HTR-8/SVneo (cell line): ENCODE measurements at regions not wholly inside any gene's neighbourhood (a gene's known extent, or its start where the extent isn't known, plus 50 kb on each side); places are given as distances from the start of the nearest gene placed in this dataset.
"Not testable (repeated sequence)": the region's sequence is repeated elsewhere in the genome, so short reads cannot be mapped to it uniquely, and the experiment has no call there.

Source experiments
- DNase-seq: peaks from one replicate; pipeline ENCODE4 v3.0.0; 2011; ENCODE audit warnings: low spot score, mixed read lengths; ENCODE audit not compliant: insufficient read length
- FAIRE-seq: peaks from 2 replicates; lab custom pipeline; 2011; peaks lifted over from hg19 to GRCh38; lab: Jason Lieb, UNC

DNA sequence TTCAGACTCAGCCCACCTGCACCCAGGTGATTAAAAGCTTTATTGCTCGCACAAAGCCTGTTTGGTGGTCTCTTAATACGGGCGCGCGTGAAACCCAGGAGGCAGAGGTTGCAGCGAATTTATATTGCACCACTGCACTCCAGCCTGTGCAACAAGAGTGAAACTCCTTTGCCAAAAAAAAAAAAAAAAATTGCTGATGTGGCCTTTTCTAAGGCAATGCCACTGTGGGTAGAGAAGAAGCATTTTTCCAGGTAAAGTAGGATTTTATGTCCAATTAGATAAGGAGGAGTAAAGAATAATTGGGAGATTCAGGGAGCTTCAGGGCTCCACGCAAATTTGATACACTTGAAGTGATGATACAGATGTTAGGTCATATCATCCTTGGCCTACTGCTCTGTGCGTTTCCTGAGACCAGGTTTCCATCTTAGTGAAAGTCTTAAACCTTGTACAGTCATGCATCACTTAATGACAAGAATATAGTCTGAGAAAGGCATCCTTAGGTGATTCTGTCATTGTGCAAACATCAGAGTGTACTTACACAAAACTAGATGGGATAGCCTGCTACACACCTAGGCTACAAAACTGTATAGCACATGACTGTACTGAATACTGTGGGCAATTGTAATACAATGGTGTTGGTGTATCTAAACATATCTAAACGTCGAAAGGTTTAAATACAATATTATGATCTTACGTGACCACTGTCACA is 150.9 kb downstream of the SPRY2 start:
- DNase-seq (no peak), FAIRE-seq (no peak)

DNA sequence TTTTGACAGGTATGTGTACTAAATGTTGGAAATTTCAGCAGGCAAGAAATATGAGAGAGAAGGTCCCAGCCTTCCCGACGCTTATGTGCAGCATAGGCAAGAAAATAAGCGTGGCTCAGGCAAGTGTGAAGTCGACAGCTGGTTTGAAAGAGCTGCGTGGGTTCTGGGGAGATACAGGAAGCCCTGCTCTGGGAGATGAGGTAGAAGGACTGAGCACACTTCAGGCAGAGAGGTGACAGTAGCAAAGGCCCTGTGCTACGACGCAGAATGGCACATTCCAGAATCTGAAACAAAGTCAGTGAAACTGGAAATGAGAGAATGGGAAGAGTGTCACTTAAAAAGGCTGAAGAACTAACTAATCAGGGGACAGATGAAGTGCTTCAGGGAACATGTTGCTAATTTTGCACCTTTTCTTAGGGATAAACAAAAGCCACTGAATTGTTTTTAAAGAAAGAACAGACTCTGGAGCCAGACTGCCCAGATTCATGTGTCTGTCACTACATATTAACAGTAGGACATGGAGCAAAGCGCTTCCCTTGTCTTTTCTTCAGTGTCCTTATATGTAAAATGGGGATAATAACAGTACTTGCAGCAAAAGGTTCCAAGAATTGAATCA is 160.1 kb downstream of the SPRY2 start:
- no peak for DNase-seq
- FAIRE-seq = no peak

DNA sequence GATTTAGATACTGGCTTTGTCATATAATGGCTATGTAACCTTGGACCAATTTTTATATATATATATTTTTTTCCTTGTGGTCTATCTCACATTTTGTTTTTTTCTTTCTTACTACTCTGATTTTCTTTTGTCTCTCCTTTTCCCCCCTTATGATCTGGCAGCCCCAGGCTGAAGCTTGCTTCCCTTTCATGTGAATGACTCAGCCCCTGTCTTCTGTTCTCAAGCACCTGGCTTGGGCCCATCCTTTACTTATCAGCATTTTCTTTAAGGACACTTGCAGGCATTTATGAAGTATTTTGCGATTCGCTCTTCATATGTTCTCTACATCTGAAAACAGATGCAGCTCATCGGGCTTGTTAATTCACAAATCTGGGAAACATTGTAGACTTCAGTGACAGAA is 163.6 kb downstream of the SPRY2 start:
- DNase-seq = no peak
- FAIRE-seq = no peak

DNA sequence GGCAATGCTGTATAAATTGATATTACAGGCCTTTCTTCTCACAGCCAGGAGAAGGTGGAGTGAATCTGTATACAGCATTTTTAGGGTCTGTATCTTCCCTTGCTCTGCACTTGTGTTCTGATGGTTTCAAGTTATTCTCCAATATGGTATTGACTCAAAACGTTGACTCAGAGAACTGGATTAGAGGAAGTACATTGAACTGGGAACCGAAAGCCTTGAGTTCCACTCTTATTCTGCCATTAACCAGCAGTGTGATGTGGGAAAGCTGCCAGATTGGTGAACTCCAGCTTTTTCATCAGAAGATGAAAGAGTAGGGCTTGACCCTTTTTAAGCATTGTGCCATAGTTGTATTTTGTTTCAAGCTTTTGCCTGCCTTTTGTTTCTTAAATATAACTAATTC is 167.7 kb downstream of the SPRY2 start:
- FAIRE-seq = no peak
- DNase-seq = no peak

DNA sequence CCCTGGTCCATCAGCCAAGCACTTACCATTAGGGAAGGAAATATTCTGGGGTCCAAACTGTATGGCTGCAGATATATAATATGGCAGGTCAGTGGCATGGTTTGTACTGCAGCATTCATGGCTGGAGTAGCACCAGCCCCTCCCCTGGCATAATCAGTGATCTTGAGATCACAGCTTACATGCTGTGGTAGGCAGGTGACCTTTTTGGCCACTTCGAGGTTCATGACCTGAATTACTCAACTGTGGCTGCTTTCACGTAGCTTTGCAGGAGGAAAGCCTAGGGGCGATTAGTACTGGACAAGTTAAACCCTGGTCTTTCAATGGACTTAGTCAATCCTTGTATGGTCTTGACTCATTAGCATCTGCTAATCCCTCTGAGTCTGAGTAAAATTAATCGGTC is 169.8 kb downstream of the SPRY2 start:
- no peak for DNase-seq
- FAIRE-seq = no peak

DNA sequence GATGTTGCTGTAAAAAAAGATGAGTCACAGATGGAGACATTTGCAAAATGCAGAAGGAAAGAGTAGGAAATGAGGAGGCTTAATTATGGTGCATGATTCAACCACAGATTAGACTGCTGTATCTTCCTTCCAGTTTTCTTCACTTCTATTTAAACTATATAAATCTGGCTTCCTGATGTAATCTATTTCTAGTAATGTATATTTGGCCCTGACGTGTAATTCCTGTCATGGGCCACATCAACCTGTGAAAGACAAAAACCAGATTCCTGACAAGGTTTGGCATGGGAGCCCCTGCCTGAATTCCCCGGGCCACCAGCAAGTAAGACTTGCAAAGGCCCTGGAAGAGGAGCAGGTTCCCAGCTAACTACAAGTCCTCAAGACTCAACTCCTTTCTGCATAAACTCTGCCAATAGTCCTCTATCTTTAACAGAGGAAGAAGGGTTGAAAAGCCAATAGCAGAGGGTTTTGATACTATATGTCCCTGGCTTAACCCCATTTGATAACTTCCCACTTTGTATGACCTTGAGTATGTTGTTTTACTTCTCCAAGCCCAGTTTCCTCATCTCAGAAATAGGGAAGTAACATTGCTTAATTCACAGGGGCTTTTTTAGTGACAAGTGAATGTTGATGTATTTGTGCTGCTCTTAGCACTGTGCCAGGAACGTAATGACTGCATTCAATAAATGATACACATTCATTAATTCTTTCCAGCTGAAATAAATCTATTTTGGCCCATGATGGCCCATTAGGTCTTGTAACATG is 172.7 kb downstream of the SPRY2 start:
- DNase-seq = no peak
- FAIRE-seq = no peak

DNA sequence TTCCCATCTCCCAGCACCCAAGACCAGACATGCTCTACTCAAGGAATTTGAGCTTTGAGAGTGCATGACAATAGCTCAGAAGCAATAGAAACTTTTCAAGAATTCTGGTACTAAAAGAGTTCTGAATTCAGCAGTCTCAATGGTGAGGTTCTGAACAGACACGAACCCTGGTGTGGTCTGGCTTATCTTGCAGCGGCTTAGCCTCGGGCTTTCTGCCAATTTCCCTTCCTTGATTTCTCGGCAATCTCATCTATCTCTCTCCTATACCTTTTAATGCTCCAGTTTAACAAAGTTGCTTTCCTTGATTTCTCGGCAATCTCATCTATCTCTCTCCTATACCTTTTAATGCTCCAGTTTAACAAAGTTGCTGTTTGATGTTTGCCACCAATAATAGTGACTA is 174.6 kb downstream of the SPRY2 start:
- FAIRE-seq = no peak
- DNase-seq = no peak

DNA sequence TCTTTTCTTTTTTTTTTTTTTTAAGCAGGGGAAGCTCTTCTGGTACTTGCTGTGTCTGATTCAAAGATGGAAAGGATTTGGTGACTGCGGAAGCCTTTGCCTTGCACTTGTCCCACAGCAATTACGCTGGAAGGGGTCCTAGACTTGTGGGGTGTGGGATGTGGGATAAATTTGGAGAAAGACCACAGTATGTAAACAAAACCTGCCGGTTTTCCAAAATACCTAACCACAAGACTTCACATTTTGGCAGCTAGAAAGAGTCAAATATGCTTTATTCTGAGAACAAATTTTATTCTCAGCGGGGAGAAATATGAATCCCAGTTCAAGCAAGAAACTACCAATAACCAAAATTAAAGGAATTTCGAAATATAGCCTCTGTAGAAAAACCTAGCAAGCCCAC is 176.5 kb downstream of the SPRY2 start:
- FAIRE-seq = no peak
- DNase-seq = no peak

DNA sequence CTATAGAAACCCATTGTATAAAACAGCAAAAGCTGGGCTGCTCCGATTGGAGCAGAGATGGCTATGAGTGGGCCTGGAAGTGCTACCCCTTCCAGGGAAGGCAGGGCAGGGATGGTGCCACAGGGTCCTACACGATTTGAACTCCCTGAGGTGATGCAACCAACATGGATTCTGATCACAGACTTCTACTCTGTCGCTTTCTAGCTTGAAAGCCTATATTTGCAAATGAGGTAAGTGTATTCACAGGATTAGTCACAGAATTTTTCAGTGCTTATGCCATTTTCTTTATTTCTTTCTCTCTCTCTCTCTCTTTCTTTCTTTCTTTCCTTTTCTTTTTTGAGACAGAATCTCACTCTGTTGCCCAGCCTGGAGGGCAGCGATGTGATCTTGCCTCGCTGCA is 179.0 kb downstream of the SPRY2 start:
- FAIRE-seq (no peak), DNase-seq (no peak)

DNA sequence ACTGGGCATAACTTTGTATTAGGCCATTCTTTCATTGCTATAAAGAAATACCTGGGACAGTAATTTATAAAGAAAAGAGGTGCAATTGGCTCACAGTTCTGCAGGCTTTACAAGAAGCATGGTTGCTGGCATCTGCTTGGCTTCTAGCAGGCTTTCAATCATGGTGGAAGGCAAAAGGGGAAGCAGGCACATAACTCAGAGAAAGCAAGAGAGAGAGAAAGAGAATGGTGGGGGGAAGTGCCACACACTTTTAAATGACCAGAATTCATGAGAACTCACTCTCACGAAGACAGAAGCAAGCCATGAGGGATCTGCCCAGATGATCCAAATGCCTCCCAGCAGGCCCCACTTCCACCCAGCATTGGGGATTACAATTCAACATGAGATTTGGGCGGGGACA is 179.7 kb downstream of the SPRY2 start:
- no peak for DNase-seq

DNA sequence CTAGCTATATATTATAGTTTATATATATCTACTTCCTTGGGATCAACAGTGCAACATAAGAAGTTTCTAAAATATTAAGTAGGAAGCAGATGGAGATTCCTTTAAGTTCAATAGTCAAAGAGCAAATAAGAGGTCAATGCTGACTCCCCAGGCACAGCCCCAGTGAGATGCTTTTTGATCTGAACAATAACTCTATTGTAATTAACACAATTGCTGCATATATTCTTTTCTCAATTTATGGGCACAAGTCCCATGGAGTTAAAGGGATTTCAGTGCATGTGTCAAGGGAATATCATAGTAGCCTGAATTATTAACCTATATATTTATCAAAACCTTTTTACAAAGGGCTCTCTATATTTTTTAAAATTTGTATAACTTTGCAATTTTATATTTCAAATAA is 180.8 kb downstream of the SPRY2 start:
- FAIRE-seq = no peak
- no peak for DNase-seq

More for the DNA sequence above, 179.7 kb downstream of the SPRY2 start:
- FAIRE-seq = no peak

DNA sequence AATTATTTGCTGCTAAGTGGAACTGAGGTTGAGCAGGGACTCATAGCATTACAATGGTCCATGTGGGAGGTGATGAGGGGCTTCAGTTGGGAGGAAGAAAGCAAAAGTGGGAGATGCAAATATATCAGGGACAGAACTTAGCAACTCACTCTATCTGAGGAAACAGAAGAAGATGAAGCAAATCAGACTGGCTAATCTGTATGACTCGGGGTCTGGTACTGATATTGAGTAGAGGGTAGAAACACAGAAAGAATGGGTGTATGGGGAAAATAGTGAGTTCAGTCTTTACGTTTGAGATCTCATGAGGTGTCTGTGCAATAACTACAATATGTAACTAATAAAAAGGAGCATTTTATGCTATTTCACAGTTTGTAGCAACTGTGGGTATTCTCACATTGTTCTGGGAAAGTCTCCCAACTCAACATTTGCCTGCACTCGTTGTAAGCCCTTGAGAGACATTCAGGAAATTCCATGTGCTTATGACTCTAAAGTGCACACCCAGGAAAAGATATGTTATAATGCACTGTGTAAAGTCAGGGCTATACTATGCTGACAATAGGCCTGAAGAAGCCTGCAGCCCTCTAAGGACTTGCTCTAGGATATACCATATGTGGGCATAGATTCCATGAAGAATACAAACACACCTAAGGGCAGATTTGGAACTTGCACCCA is 183.5 kb downstream of the SPRY2 start:
- DNase-seq (no peak), FAIRE-seq (no peak)

DNA sequence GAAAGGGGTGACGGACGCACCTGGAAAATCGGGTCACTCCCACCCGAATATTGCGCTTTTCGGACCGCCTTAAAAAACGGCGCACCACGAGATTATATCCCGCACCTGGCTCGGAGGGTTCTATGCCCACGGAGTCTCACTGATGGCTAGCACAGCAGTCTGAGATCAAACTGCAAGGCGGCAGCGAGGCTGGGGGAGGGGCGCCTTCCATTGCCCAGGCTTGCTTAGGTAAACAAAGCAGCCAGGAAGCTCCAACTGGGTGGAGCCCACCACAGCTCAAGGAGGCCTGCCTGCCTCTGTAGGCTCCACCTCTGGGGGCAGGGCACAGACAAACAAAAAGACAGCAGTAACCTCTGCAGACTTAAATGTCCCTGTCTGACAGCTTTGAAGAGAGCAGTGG is 188.8 kb downstream of the SPRY2 start:
- not testable (repeated sequence) for FAIRE-seq, DNase-seq

DNA sequence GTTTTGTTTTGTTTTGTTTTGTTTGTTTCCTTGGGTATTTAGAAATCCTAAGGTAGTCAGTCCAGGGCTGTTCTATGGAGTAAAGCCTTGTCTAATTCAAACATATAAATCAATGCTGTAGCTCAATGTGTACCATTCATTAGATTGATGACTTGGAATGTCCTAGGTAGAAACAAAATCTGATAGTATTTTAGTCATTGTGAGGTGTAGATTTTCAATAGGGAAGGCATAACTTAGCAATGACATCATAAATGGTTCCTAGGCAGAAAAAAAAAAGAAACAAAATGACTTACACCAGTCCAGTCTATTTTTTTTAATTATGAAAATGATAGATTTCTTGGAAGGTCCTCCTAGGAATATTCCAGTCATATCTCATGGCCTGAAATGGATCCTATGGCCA is 189.9 kb downstream of the SPRY2 start:
- FAIRE-seq (no peak), DNase-seq (no peak)

DNA sequence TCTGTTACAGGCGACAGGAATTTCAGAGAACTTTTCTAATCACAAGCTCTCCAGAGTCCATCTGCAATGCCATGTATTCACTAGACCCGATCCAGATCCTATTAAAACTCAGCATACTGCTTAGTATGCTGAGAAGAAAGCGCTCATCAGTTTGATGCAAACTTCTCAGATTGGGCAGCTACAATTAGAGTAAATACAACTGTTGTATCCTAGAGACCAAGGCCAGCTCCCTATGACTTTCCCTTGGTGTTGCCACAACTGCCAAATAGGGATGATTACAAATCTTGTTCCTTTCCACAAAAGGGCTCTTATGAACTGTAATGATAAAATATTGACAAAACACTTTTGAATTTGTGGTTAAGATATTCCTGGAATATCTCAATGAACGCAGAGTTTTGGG is 191.2 kb downstream of the SPRY2 start:
- DNase-seq (no peak), FAIRE-seq (no peak)

DNA sequence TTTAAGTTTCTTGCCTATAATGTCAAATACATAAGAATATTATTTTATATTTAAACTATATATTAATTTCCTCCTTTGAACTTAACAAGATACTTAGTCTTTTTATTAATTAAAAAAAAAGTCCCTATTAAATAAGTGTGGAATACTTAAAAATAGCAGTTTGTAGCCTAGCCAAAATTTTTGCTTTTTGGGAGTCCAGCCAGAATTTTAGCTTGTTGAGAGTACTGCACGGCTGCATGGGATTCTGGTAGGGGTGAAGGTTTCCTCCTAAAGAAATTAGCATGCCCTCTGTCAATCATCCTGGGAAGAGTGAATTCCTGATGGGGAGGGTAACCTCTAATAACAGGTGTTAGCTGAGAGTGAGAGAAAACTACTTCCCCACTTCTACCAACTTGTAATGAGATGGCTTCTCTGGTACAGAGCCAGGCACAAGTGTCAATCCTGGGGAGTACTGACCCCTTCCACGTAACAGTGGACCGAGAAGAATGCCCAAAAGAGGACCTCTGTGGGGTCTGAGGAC is 195.7 kb downstream of the SPRY2 start:
- no peak for DNase-seq
- no peak for FAIRE-seq

DNA sequence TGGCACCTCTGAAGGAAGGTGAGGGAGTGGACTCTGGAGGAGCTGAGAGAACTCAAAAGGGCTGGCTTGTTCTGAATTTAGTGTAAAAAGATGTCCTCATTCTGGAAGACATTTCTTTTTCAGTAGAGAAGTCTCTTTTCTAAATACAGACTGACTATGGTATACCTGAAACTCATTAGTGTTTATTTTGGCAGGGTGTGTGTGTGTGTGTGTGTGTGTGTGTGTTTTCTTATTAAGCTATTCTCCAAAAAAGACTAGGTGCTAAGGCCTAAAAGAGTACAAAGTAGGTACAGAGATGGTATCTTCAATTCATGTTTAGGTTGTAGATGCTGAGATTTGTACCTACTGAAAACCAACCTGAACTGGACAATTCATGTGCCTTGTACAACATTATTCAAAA is 196.4 kb downstream of the SPRY2 start:
- DNase-seq = no peak
- FAIRE-seq = no peak

DNA sequence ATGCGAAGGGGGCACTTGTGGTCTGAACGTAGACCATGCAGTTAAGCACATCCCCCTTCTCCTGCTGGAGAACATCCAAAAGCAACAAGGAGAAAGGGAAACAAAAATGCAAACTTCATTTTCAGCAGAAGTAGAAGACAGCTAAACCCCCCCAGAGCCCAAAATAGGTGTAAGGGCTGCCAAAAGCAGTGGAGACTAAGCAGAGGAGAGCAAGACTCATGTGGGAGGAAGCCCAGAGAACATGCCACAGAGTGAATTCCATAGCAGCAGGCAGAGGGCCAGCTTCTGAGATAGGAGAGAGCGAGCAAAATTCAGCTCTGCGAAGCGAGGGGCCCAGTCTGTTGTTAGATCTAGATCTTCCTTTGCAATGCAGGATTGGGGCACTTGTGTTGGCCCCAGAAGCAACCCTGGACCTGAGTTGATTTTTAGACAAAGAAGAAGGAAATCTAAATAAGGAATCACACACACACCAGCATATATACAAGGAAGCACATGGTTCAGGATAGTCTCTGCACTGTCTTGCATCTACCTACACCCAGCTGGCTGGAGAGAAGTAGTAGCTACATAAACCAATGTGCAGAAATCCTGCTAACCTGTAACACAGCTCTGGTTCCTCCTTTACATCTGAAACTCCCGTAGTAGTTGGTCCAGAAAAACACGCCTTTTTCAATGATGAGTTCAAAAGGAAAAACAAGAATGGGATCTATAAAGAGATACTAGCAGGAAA is 199.6 kb downstream of the SPRY2 start:
- no peak for DNase-seq
- FAIRE-seq = no peak

DNA sequence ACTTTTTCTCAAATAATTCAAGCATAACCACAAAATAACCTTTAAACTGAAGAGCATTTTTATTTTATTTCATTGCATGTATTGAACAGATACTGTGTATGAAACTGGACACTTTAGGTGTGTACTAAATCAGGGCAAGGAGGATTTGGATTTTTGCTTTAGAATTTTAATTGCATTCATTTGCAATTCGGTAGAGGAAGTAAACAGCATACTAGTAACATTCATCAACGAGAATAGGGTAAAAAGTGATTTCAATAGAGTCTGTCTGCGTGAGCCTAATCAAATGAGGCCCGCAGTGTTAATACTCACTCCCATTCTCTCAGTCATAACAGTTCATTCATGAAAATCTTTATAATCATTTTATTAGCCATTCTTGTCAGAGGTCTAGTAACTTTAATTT is 200.2 kb downstream of the SPRY2 start:
- no peak for DNase-seq
- FAIRE-seq = no peak

DNA sequence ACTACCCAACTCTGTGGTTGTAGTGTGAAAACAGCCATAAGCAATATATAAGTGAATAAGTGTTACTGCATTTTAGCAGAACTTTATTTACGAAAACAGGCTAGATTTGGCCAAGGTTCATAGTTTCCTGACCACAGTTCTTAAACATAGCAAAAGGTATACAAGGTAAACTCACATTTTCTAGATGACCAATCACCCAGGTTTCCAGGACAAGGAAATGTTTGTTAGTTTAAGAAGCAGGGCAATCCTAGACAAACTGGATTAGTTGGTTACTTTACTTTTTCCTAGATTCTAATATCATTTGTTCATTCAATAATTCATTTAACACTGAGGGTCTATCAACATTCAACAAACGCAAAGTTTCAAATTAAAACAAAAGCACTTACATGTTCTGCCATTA is 201.7 kb downstream of the SPRY2 start:
- FAIRE-seq (no peak), DNase-seq (no peak)
